GM19099 (cell line): ENCODE measurements at regions not wholly inside any gene's neighbourhood (a gene's known extent, or its start where the extent isn't known, plus 50 kb on each side); places are given as distances from the start of the nearest gene placed in this dataset.

ENCODE experiments used
- POLR2A ChIP-seq: IDR thresholded peaks from 3 replicates; pipeline ENCODE4 v1.6.1; 2011; ENCODE audit warnings: low read depth; ENCODE audit not compliant: insufficient read length; ENCODE audit errors: extremely low read depth

DNA sequence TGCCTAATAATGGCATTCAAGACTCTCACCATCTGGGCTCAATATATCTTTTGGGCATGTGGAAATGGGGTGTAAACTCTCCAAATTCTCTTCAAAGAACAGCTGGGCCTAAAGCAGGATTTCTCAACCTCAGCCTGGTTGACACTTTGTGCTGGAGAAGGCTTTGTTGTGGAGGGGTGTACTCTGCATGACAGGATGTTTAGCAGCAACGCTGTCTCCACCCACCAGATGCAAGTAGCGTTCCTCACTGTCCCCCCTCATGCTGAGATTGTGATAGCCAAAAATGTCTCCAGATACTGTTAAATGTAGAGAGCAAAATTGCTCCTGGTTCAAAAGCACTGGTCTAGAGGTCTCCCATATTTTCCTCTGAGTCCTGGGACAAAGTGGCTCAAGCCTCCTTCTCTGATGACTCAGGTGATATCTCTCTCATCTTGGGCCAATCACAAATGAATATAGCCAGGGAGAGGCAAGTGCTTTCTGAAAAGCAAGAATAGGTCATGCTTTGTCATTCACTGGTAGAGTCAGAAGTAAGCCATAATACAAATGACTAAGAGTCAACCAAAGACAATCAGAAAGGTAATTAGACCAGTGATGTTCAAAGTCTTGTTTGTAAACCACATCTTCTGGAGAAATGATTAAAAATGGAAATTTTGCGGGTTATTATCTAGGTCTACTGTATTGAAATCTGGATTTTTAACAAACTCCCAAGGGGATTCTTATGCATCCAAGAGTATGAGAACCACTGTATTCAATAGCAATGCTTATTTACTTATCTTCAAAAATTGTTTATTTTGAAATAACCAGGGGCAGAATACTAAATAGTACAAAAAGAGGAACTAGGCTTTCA is 330.8 kb downstream of the PTEN start:
- no peak for TF ChIP-seq POLR2A

DNA sequence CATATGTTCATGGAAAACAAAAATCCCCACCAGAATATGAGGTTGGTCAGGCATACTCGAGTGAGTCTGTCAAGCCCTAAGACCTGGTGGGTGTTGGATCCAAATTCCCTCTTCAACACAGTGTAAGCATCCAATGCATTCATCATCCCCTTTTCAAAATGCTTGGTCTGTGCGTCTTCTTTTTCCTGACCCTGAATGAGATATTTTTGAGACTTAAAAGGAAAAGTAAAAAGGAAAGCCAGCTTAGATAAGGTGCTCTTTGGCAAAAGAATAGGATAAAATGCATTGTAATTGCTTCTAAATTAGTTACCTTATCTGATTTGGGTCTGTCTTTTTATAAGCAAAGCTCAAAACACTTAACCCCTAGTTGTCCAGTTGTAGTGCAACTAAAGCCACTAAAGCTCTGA is 331.5 kb downstream of the PTEN start:
- TF ChIP-seq POLR2A: no peak

DNA sequence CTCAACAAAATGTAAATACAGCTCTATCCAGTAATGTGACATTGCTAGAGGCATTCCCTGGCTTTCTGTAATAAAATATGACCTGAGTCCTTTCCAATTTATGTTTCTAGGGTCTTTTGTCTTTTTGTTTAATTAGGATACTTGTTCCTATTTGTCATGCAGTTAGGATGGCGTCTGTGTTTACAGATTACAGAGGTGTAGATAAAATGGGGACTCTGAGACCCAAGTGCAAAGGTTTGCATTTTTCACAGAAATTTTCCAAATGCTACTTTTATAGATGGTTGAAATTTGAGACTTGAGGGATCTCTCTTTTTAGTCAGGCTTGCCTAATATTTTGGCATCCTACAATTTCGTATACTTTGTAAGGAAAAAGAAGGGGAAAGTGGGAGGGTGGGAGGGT is 332.4 kb downstream of the PTEN start:
- TF ChIP-seq POLR2A: no peak

GRCh38 chr10:88196291-88196690 is 332.9 kb downstream of the PTEN start:
- no peak for TF ChIP-seq POLR2A

- TF ChIP-seq POLR2A: no peak
Observed at GRCh38 chr10:88198023-88198422, 334.6 kb downstream of the PTEN start.

- no peak for TF ChIP-seq POLR2A
Observed at GRCh38 chr10:88200312-88201032, 337.0 kb downstream of the PTEN start.

- TF ChIP-seq POLR2A: no peak
Observed at GRCh38 chr10:88205842-88206446, 342.5 kb downstream of the PTEN start.

- no peak for TF ChIP-seq POLR2A
Observed at GRCh38 chr10:88207121-88207546, 343.7 kb downstream of the PTEN start.

GRCh38 chr10:88209231-88209630 is 345.8 kb downstream of the PTEN start:
- no peak for TF ChIP-seq POLR2A

DNA sequence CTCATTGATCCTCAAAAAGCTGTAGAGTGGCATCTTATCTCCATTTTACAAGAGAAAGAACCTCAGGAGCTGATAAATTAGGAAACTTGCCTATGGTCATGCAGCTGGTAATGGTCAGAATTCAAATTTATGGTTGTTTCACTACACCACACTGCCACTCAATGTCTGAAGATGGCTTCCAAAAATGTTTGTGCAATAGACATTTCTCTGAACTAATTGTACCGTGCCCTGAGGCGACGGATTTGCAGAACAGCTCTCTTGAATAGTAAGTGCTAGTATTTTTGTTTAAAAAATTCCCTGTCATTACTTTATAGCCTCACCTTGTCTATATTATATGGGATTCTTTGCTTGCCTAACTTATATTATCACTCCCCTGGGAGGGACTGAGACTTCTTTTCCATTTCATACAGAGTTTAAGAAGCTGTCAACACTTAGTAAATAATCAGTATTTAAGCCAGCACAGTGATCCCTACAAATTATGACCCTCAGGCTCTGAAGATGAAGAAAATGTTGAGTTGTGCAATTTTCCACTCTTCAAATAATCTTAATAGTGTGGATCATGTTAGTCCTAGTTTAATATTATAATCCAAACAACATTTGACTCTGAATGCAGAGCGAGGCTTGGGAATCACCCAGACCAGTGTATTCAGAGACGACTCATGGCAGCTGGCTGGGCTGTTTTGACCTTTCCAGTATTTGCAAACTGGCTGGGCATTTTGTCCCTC is 346.6 kb downstream of the PTEN start:
- TF ChIP-seq POLR2A: no peak

DNA sequence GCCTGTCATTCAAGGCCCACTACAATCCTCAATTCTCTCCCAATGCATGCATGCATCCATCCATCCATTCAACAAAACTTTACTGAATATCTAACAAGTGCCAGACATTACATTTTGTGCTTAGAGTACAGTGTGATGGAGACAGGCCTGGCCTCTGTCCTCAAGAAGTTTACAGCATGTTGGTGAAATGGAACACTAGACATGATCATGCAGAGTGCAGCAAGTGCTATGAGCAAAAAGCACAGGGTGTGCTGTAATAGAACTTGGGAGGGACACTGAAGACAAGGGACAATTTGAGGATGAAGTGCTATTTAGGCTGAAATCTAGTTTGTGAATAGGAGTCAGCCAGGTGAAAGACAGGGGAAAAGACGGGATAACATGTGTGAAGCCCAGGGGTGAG is 347.8 kb downstream of the PTEN start:
- no peak for TF ChIP-seq POLR2A

- TF ChIP-seq POLR2A: no peak
Observed at GRCh38 chr10:88212069-88212468, 348.6 kb downstream of the PTEN start.

- TF ChIP-seq POLR2A: no peak
Observed at GRCh38 chr10:88213065-88213605, 349.7 kb downstream of the PTEN start.

DNA sequence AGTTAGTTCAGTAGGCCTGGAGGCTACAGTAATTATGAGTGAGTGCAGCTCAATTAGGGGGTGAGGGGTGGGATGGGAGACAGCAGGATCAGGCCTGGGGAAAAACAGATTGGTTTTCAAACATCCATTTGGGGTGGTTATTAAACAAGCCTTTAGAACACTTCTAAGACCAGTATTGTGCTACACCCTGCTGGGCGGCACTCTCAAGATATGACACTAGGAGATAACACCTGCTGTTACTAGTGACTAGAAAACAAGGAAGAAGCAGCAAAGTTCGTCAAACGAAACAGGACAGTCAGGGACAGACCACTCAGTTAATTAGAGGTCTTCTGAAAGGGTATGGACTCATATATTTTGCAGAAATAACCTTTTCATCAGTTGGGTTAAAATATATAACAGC is 353.6 kb downstream of the PTEN start:
- no peak for TF ChIP-seq POLR2A

DNA sequence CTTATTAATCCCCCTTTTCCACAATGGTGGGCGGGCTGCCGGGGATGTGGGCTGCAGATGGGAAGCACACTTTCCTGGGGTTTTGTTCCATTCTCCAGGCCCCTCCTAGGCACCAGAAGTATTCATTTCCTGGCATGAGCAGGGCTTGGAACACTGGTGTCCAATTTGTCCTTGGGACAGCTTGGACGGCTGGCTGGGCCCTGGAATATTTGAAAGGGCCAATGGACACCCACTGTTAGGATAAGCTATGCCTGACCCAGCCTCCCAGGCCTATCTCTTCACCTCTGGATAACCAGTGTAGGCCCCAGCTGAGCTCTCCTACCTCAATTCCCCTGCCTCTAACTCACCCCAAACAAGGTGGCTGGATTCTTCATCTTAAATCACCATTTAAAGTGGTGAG is 354.9 kb downstream of the PTEN start:
- no peak for TF ChIP-seq POLR2A

DNA sequence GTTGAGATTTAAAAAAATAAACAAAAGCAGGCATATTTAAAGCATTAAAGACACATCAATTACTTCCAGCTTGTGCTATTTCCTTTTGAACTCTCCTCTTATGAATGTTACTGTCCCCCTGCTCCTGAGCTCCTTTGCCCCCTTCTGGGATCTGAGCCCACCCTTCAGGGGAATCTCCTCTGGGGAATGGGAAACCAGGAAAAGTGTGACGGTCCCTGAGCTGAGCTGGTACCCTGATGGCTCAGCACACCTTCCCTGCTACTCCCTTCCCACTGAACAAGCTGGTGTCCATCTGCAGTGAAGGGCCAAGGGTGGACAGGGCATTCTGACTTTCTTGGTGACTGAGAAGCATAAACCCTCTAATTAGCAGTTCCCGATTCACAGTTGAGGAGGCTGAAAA is 356.3 kb downstream of the PTEN start:
- no peak for TF ChIP-seq POLR2A
